H9 (cell line): ENCODE measurements at regions not wholly inside any gene's neighbourhood (a gene's known extent, or its start where the extent isn't known, plus 50 kb on each side); places are given as distances from the start of the nearest gene placed in this dataset.

Source experiments
- DNase-seq: peaks from one replicate; pipeline ENCODE4 v3.0.0-alpha.2; 2017
- H2AFZ ChIP-seq: one replicate; pipeline ENCODE4 v1.6.1; 2013; ENCODE audit warnings: mild to moderate bottlenecking, low read length, control low read depth, moderate library complexity
- H2AK5ac ChIP-seq: 2 replicates; pipeline ENCODE4 v1.6.1; 2013; ENCODE audit warnings: low read length, control low read depth, mixed read lengths; ENCODE audit not compliant: insufficient read length
- H2BK120ac ChIP-seq: one replicate; pipeline ENCODE4 v1.6.1; 2013; ENCODE audit warnings: low read depth, mild to moderate bottlenecking, low read length, control low read depth, inconsistent platforms; ENCODE audit not compliant: poor library complexity, severe bottlenecking
- H2BK12ac ChIP-seq: 2 replicates; pipeline ENCODE4 v1.6.1; 2013; ENCODE audit warnings: low read length, control low read depth, mixed read lengths, low read depth; ENCODE audit not compliant: insufficient read length
- H2BK15ac ChIP-seq: 2 replicates; pipeline ENCODE4 v1.6.1; 2013; ENCODE audit warnings: low read depth, low read length, control low read depth
- H2BK20ac ChIP-seq: one replicate; pipeline ENCODE4 v1.6.1; 2013; ENCODE audit warnings: low read depth, mild to moderate bottlenecking, low read length, control low read depth, inconsistent platforms; ENCODE audit not compliant: poor library complexity, severe bottlenecking
- H2BK5ac ChIP-seq: 2 replicates; pipeline ENCODE4 v1.6.1; 2013; ENCODE audit warnings: low read length, control low read depth, mixed read lengths; ENCODE audit not compliant: insufficient read length
- H3K14ac ChIP-seq: 2 replicates; pipeline ENCODE4 v1.6.1; 2013; ENCODE audit warnings: low read length, control low read depth; ENCODE audit not compliant: insufficient read depth
- H3K18ac ChIP-seq: 2 replicates; pipeline ENCODE4 v1.6.1; 2013; ENCODE audit warnings: low read depth, mild to moderate bottlenecking, mixed read lengths, low read length, control low read depth; ENCODE audit not compliant: insufficient read length
- H3K23ac ChIP-seq: 2 replicates; pipeline ENCODE4 v1.6.1; 2013; ENCODE audit warnings: low read length, control low read depth, mixed read lengths, low read depth; ENCODE audit not compliant: insufficient read length
- H3K23me2 ChIP-seq: 2 replicates; pipeline ENCODE4 v1.6.1; 2013; ENCODE audit warnings: low read depth, mild to moderate bottlenecking, mixed read lengths, low read length, control low read depth; ENCODE audit not compliant: insufficient read length, poor library complexity, severe bottlenecking
- H3K27ac ChIP-seq: 2 replicates; pipeline ENCODE4 v1.5.1; 2013; ENCODE audit warnings: low read length, control low read depth, mixed read lengths, low read depth; ENCODE audit not compliant: insufficient read length
- H3K27me3 ChIP-seq: 2 replicates; pipeline ENCODE4 v1.6.1; 2013; ENCODE audit warnings: low read length, control low read depth, inconsistent platforms; ENCODE audit not compliant: insufficient read depth
- H3K4ac ChIP-seq: 2 replicates; pipeline ENCODE4 v1.6.1; 2013; ENCODE audit warnings: low read depth, mild to moderate bottlenecking, control low read depth, inconsistent platforms, low read length, moderate library complexity
- H3K4me1 ChIP-seq: 2 replicates; pipeline ENCODE4 v1.6.1; 2013; ENCODE audit warnings: low read length, control low read depth, inconsistent platforms; ENCODE audit not compliant: insufficient read depth
- H3K4me2 ChIP-seq: 2 replicates; pipeline ENCODE4 v1.6.1; 2013; ENCODE audit warnings: low read length, control low read depth, mixed read lengths; ENCODE audit not compliant: insufficient read length, insufficient read depth
- H3K56ac ChIP-seq: 2 replicates; pipeline ENCODE4 v1.6.1; 2013; ENCODE audit warnings: low read depth, mild to moderate bottlenecking, mixed read lengths, low read length, control low read depth; ENCODE audit not compliant: insufficient read length
- H3K79me1 ChIP-seq: 2 replicates; pipeline ENCODE4 v1.6.1; 2013; ENCODE audit warnings: low read depth, mild to moderate bottlenecking, moderate library complexity, low read length, control low read depth, inconsistent platforms; ENCODE audit not compliant: insufficient read depth, poor library complexity, severe bottlenecking
- H3K79me2 ChIP-seq: 2 replicates; pipeline ENCODE4 v1.6.1; 2013; ENCODE audit warnings: low read length, control low read depth, inconsistent platforms; ENCODE audit not compliant: insufficient read depth
- H3K9ac ChIP-seq: 2 replicates; pipeline ENCODE4 v1.6.1; 2013; ENCODE audit warnings: low read length, control low read depth, mixed read lengths; ENCODE audit not compliant: insufficient read length; ENCODE audit errors: extremely low read depth
- H3K9me3 ChIP-seq: one replicate; pipeline ENCODE4 v1.6.1; 2013; ENCODE audit warnings: low read depth, low read length, inconsistent platforms; ENCODE audit not compliant: control insufficient read depth
- H3T11ph ChIP-seq: one replicate; pipeline ENCODE4 v1.6.1; 2013; ENCODE audit warnings: mild to moderate bottlenecking, low read length, control low read depth, inconsistent platforms
- H4K20me1 ChIP-seq: one replicate; pipeline ENCODE4 v1.6.1; 2013; ENCODE audit not compliant: control insufficient read depth, insufficient read length, insufficient read depth
- H4K5ac ChIP-seq: 2 replicates; pipeline ENCODE4 v1.6.1; 2013; ENCODE audit warnings: low read depth, mild to moderate bottlenecking, mixed read lengths, low read length, control low read depth; ENCODE audit not compliant: insufficient read length
- H4K8ac ChIP-seq: replicated peaks from 2 replicates; pipeline ENCODE4 v1.6.1; 2013; ENCODE audit warnings: low read length, control low read depth, mixed read lengths, low read depth; ENCODE audit not compliant: insufficient read length
- H4K91ac ChIP-seq: 2 replicates; pipeline ENCODE4 v1.6.1; 2013; ENCODE audit warnings: low read depth, mild to moderate bottlenecking, moderate library complexity, mixed read lengths, low read length, control low read depth; ENCODE audit not compliant: insufficient read length
- H3K27ac Mint-ChIP-seq, 3 experiments: 2 replicates in 2 of 3; 3 replicates in 1 of 3; pipeline ENCODE4 v1.8.0; 2020 to 2021; ENCODE audit warnings: mixed read lengths in 3 of 3, mild to moderate bottlenecking in 1 of 3, moderate library complexity in 1 of 3
- H3K27me3 Mint-ChIP-seq: 2 replicates; pipeline ENCODE4 v1.8.0; 2021; ENCODE audit warnings: low read depth, mild to moderate bottlenecking, moderate library complexity, mixed read lengths
- H3K36me3 Mint-ChIP-seq, 3 experiments: 2 replicates in 2 of 3; 3 replicates in 1 of 3; pipeline ENCODE4 v1.8.0; 2020 to 2021; ENCODE audit warnings: low read depth in 3 of 3, mixed read lengths in 3 of 3; ENCODE audit not compliant: insufficient read depth in 1 of 3
- H3K4me1 Mint-ChIP-seq, 2 experiments: 2 replicates each; pipeline ENCODE4 v1.8.0; 2020; ENCODE audit warnings: mixed read lengths in 2 of 2
- H3K4me3 Mint-ChIP-seq, 2 experiments: 2 replicates in 1 of 2; 3 replicates in 1 of 2; pipeline ENCODE4 v1.8.0; 2020 to 2021; ENCODE audit warnings: mild to moderate bottlenecking in 2 of 2, mixed read lengths in 2 of 2, moderate library complexity in 1 of 2
- H3K9me3 Mint-ChIP-seq, 2 experiments: 2 replicates in 1 of 2; 3 replicates in 1 of 2; pipeline ENCODE4 v1.8.0; 2020; ENCODE audit warnings: mild to moderate bottlenecking in 2 of 2, mixed read lengths in 2 of 2, moderate library complexity in 1 of 2
- WGBS: extraction: QIAGEN DNeasy Blood & Tissue Kit; methylation state at CpG from one replicate; pipeline ENCODE4 v1.1.7; 2013; ENCODE audit warnings: missing lambda C conversion rate, low lambda C conversion rate, mixed read lengths; ENCODE audit not compliant: insufficient read length; ENCODE audit errors: extremely low coverage; 5-methylcytosine and 5-hydroxymethylcytosine counted together
- TF ChIP-seq, protein P1 (sequence below): fragments of 200-600 bp; sonication (generic); conservative IDR thresholded peaks from 3 replicates; pipeline ENCODE4 v1.8.0; 2021; ENCODE audit warnings: antibody characterized with exemption, mild to moderate bottlenecking

DNA sequence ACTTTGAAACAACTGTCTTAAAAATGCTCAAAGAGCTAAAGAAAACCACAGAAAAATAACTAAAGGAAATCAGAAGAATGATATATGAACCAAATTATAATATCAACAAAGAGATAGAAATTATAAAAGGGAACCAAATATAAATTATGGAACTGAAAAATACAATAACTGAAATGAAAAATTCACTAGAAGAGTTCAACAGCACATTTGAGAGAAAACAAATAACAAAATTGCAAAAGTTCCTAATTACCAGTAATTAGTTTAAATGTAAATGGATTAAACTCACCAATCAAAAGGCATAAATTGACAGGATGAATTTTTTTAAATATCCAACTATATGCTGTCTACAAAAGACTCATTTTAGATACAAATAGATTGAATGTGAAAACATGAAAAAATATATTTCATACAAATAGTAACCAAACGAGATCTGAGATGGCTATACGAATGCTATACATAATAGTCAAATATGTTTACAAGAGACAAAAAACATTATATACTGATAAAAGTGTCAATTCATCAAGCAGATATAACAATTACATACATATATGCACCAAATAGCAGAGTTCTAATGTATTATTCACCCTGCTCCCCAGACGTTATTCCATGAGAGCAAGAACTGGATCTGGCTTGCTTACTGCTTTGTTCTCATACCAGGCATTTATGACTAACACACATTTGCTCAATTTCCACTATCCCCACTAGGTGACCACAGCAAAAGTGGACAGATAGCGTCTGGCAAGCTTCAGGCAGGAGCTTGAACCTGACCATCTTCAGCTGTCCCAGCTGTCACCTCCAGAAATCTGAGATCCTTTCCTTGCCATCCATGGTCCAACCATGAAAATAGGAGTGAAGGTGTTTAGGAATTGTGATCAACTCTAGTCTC lies 72.4 kb upstream of the SIRPA start:
- Histone ChIP-seq H3K56ac (no peak overlapping the region), H2BK120ac (no peak overlapping the region), H3K4ac (no peak overlapping the region), H3K27me3 (no peaks in the 10 kb centered on the region), H4K20me1 (no peaks in the 10 kb centered on the region), H3K23me2 (no peaks in the 10 kb centered on the region), H3K79me2 (no peaks in the 10 kb centered on the region), H4K8ac (no peak overlapping the region), H2AFZ (no peak overlapping the region), H3K18ac (no peak overlapping the region), H2BK12ac (no peak overlapping the region), H3K9me3 (no peaks in the 10 kb centered on the region), H3K4me2 (no peak overlapping the region), H3K4me1 (peaks cover 9% of the 10 kb centered on the region; the same call in 1 of the 2 replicates), H2BK5ac (no peak overlapping the region), H3K79me1 (no peaks in the 10 kb centered on the region), H3K23ac (no peak overlapping the region), H3K27ac (no peak overlapping the region), H3K14ac (no peak overlapping the region), H3K9ac (no peak overlapping the region), H2BK15ac (no peak overlapping the region), H3T11ph (no peak overlapping the region), H4K91ac (no peak overlapping the region), H2AK5ac (no peak overlapping the region), H2BK20ac (no peak overlapping the region), H4K5ac (no peak overlapping the region)
- no peak overlapping the region for H3K27ac Mint-ChIP-seq
- H3K27me3 Mint-ChIP-seq, result peaks cover 11% of the 10 kb centered on the region
- no peaks in the 10 kb centered on the region; a peak in 2 of 7 replicates for H3K36me3 Mint-ChIP-seq
- H3K4me1 Mint-ChIP-seq, result peaks cover 37 to 49% of the 10 kb centered on the region in 2 experiments
- DNase-seq, result no peak
- TF ChIP-seq, protein P1, sequence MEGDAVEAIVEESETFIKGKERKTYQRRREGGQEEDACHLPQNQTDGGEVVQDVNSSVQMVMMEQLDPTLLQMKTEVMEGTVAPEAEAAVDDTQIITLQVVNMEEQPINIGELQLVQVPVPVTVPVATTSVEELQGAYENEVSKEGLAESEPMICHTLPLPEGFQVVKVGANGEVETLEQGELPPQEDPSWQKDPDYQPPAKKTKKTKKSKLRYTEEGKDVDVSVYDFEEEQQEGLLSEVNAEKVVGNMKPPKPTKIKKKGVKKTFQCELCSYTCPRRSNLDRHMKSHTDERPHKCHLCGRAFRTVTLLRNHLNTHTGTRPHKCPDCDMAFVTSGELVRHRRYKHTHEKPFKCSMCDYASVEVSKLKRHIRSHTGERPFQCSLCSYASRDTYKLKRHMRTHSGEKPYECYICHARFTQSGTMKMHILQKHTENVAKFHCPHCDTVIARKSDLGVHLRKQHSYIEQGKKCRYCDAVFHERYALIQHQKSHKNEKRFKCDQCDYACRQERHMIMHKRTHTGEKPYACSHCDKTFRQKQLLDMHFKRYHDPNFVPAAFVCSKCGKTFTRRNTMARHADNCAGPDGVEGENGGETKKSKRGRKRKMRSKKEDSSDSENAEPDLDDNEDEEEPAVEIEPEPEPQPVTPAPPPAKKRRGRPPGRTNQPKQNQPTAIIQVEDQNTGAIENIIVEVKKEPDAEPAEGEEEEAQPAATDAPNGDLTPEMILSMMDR, result no peak
- H3K4me3 Mint-ChIP-seq, result no peak overlapping the region
- no CpG with 5 or more reads among the region's 4 CpGs for WGBS
- peaks cover 0 to 3% of the 10 kb centered on the region in 2 experiments; a peak in 1 of 5 replicates for H3K9me3 Mint-ChIP-seq
